WTC11 (cell line): ENCODE measurements at regions not wholly inside any gene's neighbourhood (a gene's known extent, or its start where the extent isn't known, plus 50 kb on each side); places are given as distances from the start of the nearest gene placed in this dataset.

Experiments used
- ATAC-seq: fragments of 200-7000 bp; cut with Tn5 transposase; 2 replicates; pipeline ENCODE4 v1.10.0; 2021; ENCODE audit warnings: mild to moderate bottlenecking, moderate library complexity
- CTCF ChIA-PET: fragments of 300-600 bp; sonication (Branson Sonifier 250); formaldehyde crosslinking; loops from one replicate; lab custom pipeline; 2021; ENCODE audit warnings: antibody characterized with exemption; lab: Charles Lee
- POLR2A ChIA-PET: fragments of 350-600 bp; sonication (Branson Sonifier 250); formaldehyde crosslinking; loops from one replicate; lab custom pipeline; 2021; ENCODE audit warnings: antibody characterized with exemption; lab: Charles Lee
- DNase-seq: peaks from one replicate; pipeline ENCODE4 v3.0.0; 2021; ENCODE audit warnings: low spot score
- H3K27ac Mint-ChIP-seq: 2 replicates; pipeline ENCODE4 v1.8.0; 2021; ENCODE audit warnings: mixed read lengths
- H3K27me3 Mint-ChIP-seq: 2 replicates; pipeline ENCODE4 v1.8.0; 2021; ENCODE audit warnings: low read depth, mild to moderate bottlenecking, moderate library complexity, mixed read lengths
- H3K36me3 Mint-ChIP-seq: 2 replicates; pipeline ENCODE4 v1.8.0; 2021; ENCODE audit warnings: mixed read lengths
- H3K4me1 Mint-ChIP-seq: 2 replicates; pipeline ENCODE4 v1.8.0; 2022; ENCODE audit warnings: mixed read lengths
- H3K4me3 Mint-ChIP-seq: 2 replicates; pipeline ENCODE4 v1.8.0; 2021; ENCODE audit warnings: mild to moderate bottlenecking, moderate library complexity, mixed read lengths
- H3K9me3 Mint-ChIP-seq: 2 replicates; pipeline ENCODE4 v1.8.0; 2021; ENCODE audit warnings: mixed read lengths
- FOXJ3 ChIP-seq: sonication (generic); formaldehyde crosslinking; IDR thresholded peaks from 2 replicates; pipeline ENCODE4 v1.9.0; 2021; ENCODE audit warnings: missing genetic modification reagents, mild to moderate bottlenecking, borderline replicate concordance
- FOXK1 ChIP-seq: sonication (generic); formaldehyde crosslinking; IDR thresholded peaks from 2 replicates; pipeline ENCODE4 v1.8.0; 2022; ENCODE audit warnings: mild to moderate bottlenecking, moderate library complexity, missing genetic modification reagents
- FOXP1 ChIP-seq: sonication (generic); formaldehyde crosslinking; IDR thresholded peaks from 2 replicates; pipeline ENCODE4 v1.8.0; 2022; ENCODE audit warnings: missing genetic modification reagents, mild to moderate bottlenecking, moderate library complexity, borderline replicate concordance
- HMGA2 ChIP-seq: fragments of 250-450 bp; sonication (Bioruptor Pico); IDR thresholded peaks from 2 replicates; pipeline ENCODE4 v1.4.0; 2021; ENCODE audit warnings: mild to moderate bottlenecking, moderate library complexity
- NR1H2 ChIP-seq: sonication (generic); formaldehyde crosslinking; IDR thresholded peaks from 2 replicates; pipeline ENCODE4 v1.9.0; 2021; ENCODE audit warnings: mild to moderate bottlenecking, moderate library complexity, missing genetic modification reagents
- RELA ChIP-seq: sonication (generic); formaldehyde crosslinking; IDR thresholded peaks from 2 replicates; pipeline ENCODE4 v1.8.1; 2022; ENCODE audit warnings: missing genetic modification reagents, mild to moderate bottlenecking, borderline replicate concordance
- ZNF263 ChIP-seq: sonication (generic); formaldehyde crosslinking; IDR thresholded peaks from 2 replicates; pipeline ENCODE4 v1.8.1; 2022; ENCODE audit warnings: low read depth, mild to moderate bottlenecking, moderate library complexity, missing genetic modification reagents
- ZNF416 ChIP-seq: fragments of 250-450 bp; sonication (Bioruptor Pico); IDR thresholded peaks from 2 replicates; pipeline ENCODE4 v1.9.0; 2021; ENCODE audit warnings: mild to moderate bottlenecking, inconsistent platforms
- ZNF423 ChIP-seq: fragments of 250-450 bp; sonication (Bioruptor Pico); IDR thresholded peaks from 2 replicates; pipeline ENCODE4 v2.1.2; 2022; ENCODE audit warnings: mild to moderate bottlenecking, moderate library complexity
- ZNF671 ChIP-seq: fragments of 250-450 bp; sonication (Bioruptor Pico); IDR thresholded peaks from 2 replicates; pipeline ENCODE4 v1.8.0; 2021; ENCODE audit warnings: mild to moderate bottlenecking
- TF ChIP-seq, protein P1 (sequence below): fragments of 250-450 bp; sonication (Bioruptor Pico); IDR thresholded peaks from 2 replicates; pipeline ENCODE4 v1.9.0; 2021; ENCODE audit warnings: moderate library complexity, mild to moderate bottlenecking, inconsistent platforms, borderline replicate concordance
- TF ChIP-seq, protein P2 (sequence below): fragments of 200-600 bp; IDR thresholded peaks from 2 replicates; pipeline ENCODE4 v1.8.0; 2022; ENCODE audit warnings: antibody characterized with exemption
- TF ChIP-seq, protein P3 (sequence below): sonication (generic); formaldehyde crosslinking; IDR thresholded peaks from 2 replicates; pipeline ENCODE4 v1.8.1; 2022; ENCODE audit warnings: missing genetic modification reagents, borderline replicate concordance
- TF ChIP-seq, protein P4 (sequence below): sonication (generic); formaldehyde crosslinking; IDR thresholded peaks from 2 replicates; pipeline ENCODE4 v1.8.1; 2022; ENCODE audit warnings: mild to moderate bottlenecking, moderate library complexity, missing genetic modification reagents
- TF ChIP-seq, protein P5 (sequence below): sonication (generic); formaldehyde crosslinking; IDR thresholded peaks from 2 replicates; pipeline ENCODE4 v1.8.0; 2023; ENCODE audit warnings: missing genetic modification reagents, mild to moderate bottlenecking, borderline replicate concordance

DNA sequence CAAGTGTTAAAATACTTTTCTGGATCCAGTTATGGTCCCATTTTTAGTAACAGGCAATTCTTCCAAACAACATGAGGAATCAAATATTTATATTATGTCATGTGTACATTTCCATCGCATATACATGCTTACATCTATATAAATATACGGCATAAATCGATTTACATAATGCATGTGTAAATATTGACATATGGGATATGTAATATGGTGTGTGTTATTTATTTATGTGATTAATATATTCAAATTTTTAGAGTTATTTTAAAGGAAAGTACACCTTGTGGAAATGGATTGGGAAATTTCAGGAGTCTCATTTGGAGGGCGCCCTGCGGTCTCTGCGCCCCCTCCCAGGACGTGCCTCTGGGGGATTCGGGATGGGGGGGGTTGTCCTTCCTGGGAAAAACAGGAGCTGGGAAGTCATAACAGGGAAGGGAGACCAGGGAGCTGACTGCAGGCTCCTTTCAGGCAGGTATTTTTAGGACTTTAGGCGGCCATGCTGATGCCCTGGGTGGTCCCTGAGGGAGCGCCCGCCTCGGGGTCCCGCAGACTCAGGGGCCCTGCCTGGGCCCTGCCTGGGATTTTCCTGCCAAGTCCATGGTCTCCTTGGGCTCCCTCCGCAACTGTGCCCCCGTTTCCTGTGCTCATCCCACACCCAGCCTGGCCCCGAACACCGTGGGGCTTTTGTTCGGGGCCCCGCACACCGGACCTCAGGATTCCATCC lies 82.7 kb upstream of the SFSWAP start:
- no peaks in the 10 kb centered on the region for H3K36me3 Mint-ChIP-seq
- peaks cover 48% of the 10 kb centered on the region for H3K4me1 Mint-ChIP-seq
- no peak overlapping the region for H3K27ac Mint-ChIP-seq
- no peaks in the 10 kb centered on the region for H3K27me3 Mint-ChIP-seq
- DNase-seq (no peak), ATAC-seq (no peak)
- H3K4me3 Mint-ChIP-seq: no peak overlapping the region
- TF ChIP-seq, protein P1, sequence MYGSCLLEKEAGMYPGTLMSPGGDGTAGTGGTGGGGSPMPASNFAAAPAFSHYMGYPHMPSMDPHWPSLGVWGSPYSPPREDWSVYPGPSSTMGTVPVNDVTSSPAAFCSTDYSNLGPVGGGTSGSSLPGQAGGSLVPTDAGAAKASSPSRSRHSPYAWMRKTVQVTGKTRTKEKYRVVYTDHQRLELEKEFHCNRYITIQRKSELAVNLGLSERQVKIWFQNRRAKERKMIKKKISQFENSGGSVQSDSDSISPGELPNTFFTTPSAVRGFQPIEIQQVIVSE (CRISPR knock-in tag): no peak
- TF ChIP-seq, protein P2, sequence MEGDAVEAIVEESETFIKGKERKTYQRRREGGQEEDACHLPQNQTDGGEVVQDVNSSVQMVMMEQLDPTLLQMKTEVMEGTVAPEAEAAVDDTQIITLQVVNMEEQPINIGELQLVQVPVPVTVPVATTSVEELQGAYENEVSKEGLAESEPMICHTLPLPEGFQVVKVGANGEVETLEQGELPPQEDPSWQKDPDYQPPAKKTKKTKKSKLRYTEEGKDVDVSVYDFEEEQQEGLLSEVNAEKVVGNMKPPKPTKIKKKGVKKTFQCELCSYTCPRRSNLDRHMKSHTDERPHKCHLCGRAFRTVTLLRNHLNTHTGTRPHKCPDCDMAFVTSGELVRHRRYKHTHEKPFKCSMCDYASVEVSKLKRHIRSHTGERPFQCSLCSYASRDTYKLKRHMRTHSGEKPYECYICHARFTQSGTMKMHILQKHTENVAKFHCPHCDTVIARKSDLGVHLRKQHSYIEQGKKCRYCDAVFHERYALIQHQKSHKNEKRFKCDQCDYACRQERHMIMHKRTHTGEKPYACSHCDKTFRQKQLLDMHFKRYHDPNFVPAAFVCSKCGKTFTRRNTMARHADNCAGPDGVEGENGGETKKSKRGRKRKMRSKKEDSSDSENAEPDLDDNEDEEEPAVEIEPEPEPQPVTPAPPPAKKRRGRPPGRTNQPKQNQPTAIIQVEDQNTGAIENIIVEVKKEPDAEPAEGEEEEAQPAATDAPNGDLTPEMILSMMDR: no peak
- TF ChIP-seq, protein P3, sequence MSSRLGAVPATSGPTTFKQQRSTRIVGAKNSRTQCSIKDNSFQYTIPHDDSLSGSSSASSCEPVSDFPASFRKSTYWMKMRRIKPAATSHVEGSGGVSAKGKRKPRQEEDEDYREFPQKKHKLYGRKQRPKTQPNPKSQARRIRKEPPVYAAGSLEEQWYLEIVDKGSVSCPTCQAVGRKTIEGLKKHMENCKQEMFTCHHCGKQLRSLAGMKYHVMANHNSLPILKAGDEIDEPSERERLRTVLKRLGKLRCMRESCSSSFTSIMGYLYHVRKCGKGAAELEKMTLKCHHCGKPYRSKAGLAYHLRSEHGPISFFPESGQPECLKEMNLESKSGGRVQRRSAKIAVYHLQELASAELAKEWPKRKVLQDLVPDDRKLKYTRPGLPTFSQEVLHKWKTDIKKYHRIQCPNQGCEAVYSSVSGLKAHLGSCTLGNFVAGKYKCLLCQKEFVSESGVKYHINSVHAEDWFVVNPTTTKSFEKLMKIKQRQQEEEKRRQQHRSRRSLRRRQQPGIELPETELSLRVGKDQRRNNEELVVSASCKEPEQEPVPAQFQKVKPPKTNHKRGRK (CRISPR knock-in tag): no peak
- TF ChIP-seq ZNF671 (CRISPR knock-in tag): no peak
- no peak for TF ChIP-seq NR1H2 (CRISPR knock-in tag)
- no peak for TF ChIP-seq FOXK1 (CRISPR knock-in tag)
- TF ChIP-seq ZNF263 (CRISPR knock-in tag): no peak
- no peak for TF ChIP-seq HMGA2
- TF ChIP-seq ZNF423 (CRISPR knock-in tag): no peak
- TF ChIP-seq FOXP1: no peak
- TF ChIP-seq, protein P4, sequence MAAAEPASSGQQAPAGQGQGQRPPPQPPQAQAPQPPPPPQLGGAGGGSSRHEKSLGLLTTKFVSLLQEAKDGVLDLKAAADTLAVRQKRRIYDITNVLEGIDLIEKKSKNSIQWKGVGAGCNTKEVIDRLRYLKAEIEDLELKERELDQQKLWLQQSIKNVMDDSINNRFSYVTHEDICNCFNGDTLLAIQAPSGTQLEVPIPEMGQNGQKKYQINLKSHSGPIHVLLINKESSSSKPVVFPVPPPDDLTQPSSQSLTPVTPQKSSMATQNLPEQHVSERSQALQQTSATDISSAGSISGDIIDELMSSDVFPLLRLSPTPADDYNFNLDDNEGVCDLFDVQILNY (CRISPR knock-in tag): no peak
- no peak for TF ChIP-seq RELA (CRISPR knock-in tag)
- TF ChIP-seq FOXJ3 (CRISPR knock-in tag): no peak
- TF ChIP-seq, protein P5, sequence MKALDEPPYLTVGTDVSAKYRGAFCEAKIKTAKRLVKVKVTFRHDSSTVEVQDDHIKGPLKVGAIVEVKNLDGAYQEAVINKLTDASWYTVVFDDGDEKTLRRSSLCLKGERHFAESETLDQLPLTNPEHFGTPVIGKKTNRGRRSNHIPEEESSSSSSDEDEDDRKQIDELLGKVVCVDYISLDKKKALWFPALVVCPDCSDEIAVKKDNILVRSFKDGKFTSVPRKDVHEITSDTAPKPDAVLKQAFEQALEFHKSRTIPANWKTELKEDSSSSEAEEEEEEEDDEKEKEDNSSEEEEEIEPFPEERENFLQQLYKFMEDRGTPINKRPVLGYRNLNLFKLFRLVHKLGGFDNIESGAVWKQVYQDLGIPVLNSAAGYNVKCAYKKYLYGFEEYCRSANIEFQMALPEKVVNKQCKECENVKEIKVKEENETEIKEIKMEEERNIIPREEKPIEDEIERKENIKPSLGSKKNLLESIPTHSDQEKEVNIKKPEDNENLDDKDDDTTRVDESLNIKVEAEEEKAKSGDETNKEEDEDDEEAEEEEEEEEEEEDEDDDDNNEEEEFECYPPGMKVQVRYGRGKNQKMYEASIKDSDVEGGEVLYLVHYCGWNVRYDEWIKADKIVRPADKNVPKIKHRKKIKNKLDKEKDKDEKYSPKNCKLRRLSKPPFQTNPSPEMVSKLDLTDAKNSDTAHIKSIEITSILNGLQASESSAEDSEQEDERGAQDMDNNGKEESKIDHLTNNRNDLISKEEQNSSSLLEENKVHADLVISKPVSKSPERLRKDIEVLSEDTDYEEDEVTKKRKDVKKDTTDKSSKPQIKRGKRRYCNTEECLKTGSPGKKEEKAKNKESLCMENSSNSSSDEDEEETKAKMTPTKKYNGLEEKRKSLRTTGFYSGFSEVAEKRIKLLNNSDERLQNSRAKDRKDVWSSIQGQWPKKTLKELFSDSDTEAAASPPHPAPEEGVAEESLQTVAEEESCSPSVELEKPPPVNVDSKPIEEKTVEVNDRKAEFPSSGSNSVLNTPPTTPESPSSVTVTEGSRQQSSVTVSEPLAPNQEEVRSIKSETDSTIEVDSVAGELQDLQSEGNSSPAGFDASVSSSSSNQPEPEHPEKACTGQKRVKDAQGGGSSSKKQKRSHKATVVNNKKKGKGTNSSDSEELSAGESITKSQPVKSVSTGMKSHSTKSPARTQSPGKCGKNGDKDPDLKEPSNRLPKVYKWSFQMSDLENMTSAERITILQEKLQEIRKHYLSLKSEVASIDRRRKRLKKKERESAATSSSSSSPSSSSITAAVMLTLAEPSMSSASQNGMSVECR (CRISPR knock-in tag): no peak
- no peak for TF ChIP-seq ZNF416 (CRISPR knock-in tag)
- CTCF ChIA-PET: no interaction called here
- peaks cover 3% of the 10 kb centered on the region; the same call in 1 of the 2 replicates for H3K9me3 Mint-ChIP-seq
- POLR2A ChIA-PET: no interaction called here
